ENCODE measurements at regions not wholly inside any gene's neighbourhood (a gene's known extent, or its start where the extent isn't known, plus 50 kb on each side); places are given as distances from the start of the nearest gene placed in this dataset.

- H3K4me1 ChIP-seq (ENCODE audit: control insufficient read depth in 4 of 4, insufficient read depth in 4 of 4, low read length in 3 of 4): no peaks in the 10 kb centered on the region
- WGBS: 92% methylated on average over 1 of the region's 1 CpG
- no peak overlapping the region for H3K27ac ChIP-seq (ENCODE audit: low read depth in 1 of 2, low read length in 2 of 2)
- no peaks in the 10 kb centered on the region for H3K27me3 ChIP-seq (ENCODE audit: control insufficient read depth in 4 of 4, insufficient read depth in 4 of 4, low read length in 3 of 4)
- no peak overlapping the region for H3K4me3 ChIP-seq (ENCODE audit: low read depth in 1 of 3, low read length in 3 of 3)
- TF ChIP-seq NR2F2 (IDR thresholded peaks at IDR 0.05) (no peak), HNF4A (conservative IDR thresholded peaks at IDR 0.05) (no peak), TAF1 (conservative IDR thresholded peaks at IDR 0.05) (no peak), JUND (IDR thresholded peaks at IDR 0.05) (no peak), EGR1 (IDR thresholded peaks at IDR 0.05; ENCODE audit: low read depth in 2 of 2) (no peak)
- no peak overlapping the region for H3K9ac ChIP-seq (ENCODE audit: low read depth in 1 of 2, low read length in 2 of 2)
- no peak for DNase-seq (ENCODE audit: low spot score)
- H3K9me3 ChIP-seq (ENCODE audit: control insufficient read depth in 4 of 4, low read length in 3 of 4): no peaks in the 10 kb centered on the region
- H3K36me3 ChIP-seq (ENCODE audit: control insufficient read depth in 4 of 4, insufficient read depth in 3 of 4, low read depth in 1 of 4, low read length in 3 of 4): no peaks in the 10 kb centered on the region
These were observed 576.4 kb upstream of the TBL1XR1 start for GRCh38 chr3:177773717-177774116.

GRCh38 chr3:177776661-177777101, 579.4 kb upstream of the TBL1XR1 start:
- H3K4me3 ChIP-seq (ENCODE audit: low read depth in 1 of 3, low read length in 3 of 3): no peak overlapping the region
- no peaks in the 10 kb centered on the region for H3K27me3 ChIP-seq (ENCODE audit: control insufficient read depth in 4 of 4, insufficient read depth in 4 of 4, low read length in 3 of 4)
- no peak overlapping the region for H3K27ac ChIP-seq (ENCODE audit: low read depth in 1 of 2, low read length in 2 of 2)
- no peak for DNase-seq (ENCODE audit: low spot score)
- H3K9me3 ChIP-seq (ENCODE audit: control insufficient read depth in 4 of 4, low read length in 3 of 4): no peaks in the 10 kb centered on the region
- 78% methylated on average over 6 of the region's 6 CpGs for WGBS
- H3K36me3 ChIP-seq (ENCODE audit: control insufficient read depth in 4 of 4, insufficient read depth in 3 of 4, low read depth in 1 of 4, low read length in 3 of 4): no peaks in the 10 kb centered on the region
- H3K4me1 ChIP-seq (ENCODE audit: control insufficient read depth in 4 of 4, insufficient read depth in 4 of 4, low read length in 3 of 4): peaks cover 0 to 8% (median 4%) of the 10 kb centered on the region in 4 donors
- TF ChIP-seq GABPA (IDR thresholded peaks at IDR 0.05 in 1 of 2, conservative IDR thresholded peaks at IDR 0.05 in 1 of 2) (no peak), NR2F2 (IDR thresholded peaks at IDR 0.05) (no peak), FOXA1 (IDR thresholded peaks at IDR 0.05) (no peak), ATF3 (IDR thresholded peaks at IDR 0.05) (no peak), JUND (IDR thresholded peaks at IDR 0.05) (no peak), HNF4G (IDR thresholded peaks at IDR 0.05) (no peak), EGR1 (IDR thresholded peaks at IDR 0.05; ENCODE audit: low read depth in 2 of 2) (no peak), RXRA (IDR thresholded peaks at IDR 0.05) (no peak), HNF4A (conservative IDR thresholded peaks at IDR 0.05) (no peak), MAX (IDR thresholded peaks at IDR 0.05) (no peak)
- TF ChIP-seq, protein P1, sequence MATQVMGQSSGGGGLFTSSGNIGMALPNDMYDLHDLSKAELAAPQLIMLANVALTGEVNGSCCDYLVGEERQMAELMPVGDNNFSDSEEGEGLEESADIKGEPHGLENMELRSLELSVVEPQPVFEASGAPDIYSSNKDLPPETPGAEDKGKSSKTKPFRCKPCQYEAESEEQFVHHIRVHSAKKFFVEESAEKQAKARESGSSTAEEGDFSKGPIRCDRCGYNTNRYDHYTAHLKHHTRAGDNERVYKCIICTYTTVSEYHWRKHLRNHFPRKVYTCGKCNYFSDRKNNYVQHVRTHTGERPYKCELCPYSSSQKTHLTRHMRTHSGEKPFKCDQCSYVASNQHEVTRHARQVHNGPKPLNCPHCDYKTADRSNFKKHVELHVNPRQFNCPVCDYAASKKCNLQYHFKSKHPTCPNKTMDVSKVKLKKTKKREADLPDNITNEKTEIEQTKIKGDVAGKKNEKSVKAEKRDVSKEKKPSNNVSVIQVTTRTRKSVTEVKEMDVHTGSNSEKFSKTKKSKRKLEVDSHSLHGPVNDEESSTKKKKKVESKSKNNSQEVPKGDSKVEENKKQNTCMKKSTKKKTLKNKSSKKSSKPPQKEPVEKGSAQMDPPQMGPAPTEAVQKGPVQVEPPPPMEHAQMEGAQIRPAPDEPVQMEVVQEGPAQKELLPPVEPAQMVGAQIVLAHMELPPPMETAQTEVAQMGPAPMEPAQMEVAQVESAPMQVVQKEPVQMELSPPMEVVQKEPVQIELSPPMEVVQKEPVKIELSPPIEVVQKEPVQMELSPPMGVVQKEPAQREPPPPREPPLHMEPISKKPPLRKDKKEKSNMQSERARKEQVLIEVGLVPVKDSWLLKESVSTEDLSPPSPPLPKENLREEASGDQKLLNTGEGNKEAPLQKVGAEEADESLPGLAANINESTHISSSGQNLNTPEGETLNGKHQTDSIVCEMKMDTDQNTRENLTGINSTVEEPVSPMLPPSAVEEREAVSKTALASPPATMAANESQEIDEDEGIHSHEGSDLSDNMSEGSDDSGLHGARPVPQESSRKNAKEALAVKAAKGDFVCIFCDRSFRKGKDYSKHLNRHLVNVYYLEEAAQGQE (IDR thresholded peaks at IDR 0.05): no peak
- TF ChIP-seq, protein P2, sequence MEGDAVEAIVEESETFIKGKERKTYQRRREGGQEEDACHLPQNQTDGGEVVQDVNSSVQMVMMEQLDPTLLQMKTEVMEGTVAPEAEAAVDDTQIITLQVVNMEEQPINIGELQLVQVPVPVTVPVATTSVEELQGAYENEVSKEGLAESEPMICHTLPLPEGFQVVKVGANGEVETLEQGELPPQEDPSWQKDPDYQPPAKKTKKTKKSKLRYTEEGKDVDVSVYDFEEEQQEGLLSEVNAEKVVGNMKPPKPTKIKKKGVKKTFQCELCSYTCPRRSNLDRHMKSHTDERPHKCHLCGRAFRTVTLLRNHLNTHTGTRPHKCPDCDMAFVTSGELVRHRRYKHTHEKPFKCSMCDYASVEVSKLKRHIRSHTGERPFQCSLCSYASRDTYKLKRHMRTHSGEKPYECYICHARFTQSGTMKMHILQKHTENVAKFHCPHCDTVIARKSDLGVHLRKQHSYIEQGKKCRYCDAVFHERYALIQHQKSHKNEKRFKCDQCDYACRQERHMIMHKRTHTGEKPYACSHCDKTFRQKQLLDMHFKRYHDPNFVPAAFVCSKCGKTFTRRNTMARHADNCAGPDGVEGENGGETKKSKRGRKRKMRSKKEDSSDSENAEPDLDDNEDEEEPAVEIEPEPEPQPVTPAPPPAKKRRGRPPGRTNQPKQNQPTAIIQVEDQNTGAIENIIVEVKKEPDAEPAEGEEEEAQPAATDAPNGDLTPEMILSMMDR (IDR thresholded peaks at IDR 0.05; ENCODE audit: low read depth, low read length, missing input control): no peak
- no peak overlapping the region for H3K9ac ChIP-seq (ENCODE audit: low read depth in 1 of 2, low read length in 2 of 2)
